ENCODE measurements at regions not wholly inside any gene's neighbourhood (a gene's known extent, or its start where the extent isn't known, plus 50 kb on each side); places are given as distances from the start of the nearest gene placed in this dataset.

DNA sequence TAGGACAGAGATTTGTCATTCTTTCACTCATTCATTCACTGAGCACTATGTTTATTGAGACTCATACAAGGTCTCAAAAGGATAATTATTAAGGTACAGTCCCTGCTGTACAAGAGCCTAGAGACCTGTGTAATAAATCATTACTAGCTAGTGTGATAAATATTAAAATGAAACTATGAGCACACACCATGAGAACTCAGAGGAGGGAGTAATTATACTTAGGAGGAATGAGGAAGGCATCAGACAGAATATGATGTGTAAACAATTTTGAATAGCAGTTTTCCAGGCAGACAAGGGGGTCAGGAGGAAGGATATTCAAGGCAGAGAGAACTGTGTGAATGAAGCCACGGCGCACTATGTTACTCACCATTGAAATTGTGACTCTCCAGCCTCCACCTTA is 300.8 kb upstream of the ISX start:
- POLR2A ChIA-PET: no interaction called here
- Histone ChIP-seq H3K4me2 (no peak overlapping the region), H3K4me3 (no peak overlapping the region), H3K9me3 (no peaks in the 10 kb centered on the region), H3K4me1 (no peaks in the 10 kb centered on the region), H3K27ac (no peak overlapping the region)
- ATAC-seq (no peak), DNase-seq (ENCODE audit: low read depth in 1 of 2, low spot score in 1 of 2) (no peak), FAIRE-seq (no peak)
- CTCF ChIA-PET: no interaction called here
- TF ChIP-seq HOXB13 (CRISPR knock-in tag; IDR thresholded peaks at IDR 0.05; ENCODE audit: low read depth) (no peak), ATOH8 (CRISPR knock-in tag; IDR thresholded peaks at IDR 0.05; ENCODE audit: low read depth) (no peak), EHMT2 (IDR thresholded peaks at IDR 0.05; ENCODE audit: low read depth) (no peak), CEBPB (IDR thresholded peaks at IDR 0.05) (no peak), TP53 (CRISPR knock-in tag; IDR thresholded peaks at IDR 0.05) (no peak), EHF (CRISPR knock-in tag; IDR thresholded peaks at IDR 0.05) (no peak), RCOR1 (IDR thresholded peaks at IDR 0.05; ENCODE audit: low read depth, low read length) (no peak), CBX2 (IDR thresholded peaks at IDR 0.05; ENCODE audit: borderline replicate concordance, low read depth) (no peak), HEYL (CRISPR knock-in tag; IDR thresholded peaks at IDR 0.05) (no peak), EP300 (IDR thresholded peaks at IDR 0.05) (no peak), ZNF302 (CRISPR knock-in tag; IDR thresholded peaks at IDR 0.05) (no peak)
- TF ChIP-seq, protein P1, sequence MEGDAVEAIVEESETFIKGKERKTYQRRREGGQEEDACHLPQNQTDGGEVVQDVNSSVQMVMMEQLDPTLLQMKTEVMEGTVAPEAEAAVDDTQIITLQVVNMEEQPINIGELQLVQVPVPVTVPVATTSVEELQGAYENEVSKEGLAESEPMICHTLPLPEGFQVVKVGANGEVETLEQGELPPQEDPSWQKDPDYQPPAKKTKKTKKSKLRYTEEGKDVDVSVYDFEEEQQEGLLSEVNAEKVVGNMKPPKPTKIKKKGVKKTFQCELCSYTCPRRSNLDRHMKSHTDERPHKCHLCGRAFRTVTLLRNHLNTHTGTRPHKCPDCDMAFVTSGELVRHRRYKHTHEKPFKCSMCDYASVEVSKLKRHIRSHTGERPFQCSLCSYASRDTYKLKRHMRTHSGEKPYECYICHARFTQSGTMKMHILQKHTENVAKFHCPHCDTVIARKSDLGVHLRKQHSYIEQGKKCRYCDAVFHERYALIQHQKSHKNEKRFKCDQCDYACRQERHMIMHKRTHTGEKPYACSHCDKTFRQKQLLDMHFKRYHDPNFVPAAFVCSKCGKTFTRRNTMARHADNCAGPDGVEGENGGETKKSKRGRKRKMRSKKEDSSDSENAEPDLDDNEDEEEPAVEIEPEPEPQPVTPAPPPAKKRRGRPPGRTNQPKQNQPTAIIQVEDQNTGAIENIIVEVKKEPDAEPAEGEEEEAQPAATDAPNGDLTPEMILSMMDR (IDR thresholded peaks at IDR 0.05): no peak
- TF ChIP-seq, protein P2, sequence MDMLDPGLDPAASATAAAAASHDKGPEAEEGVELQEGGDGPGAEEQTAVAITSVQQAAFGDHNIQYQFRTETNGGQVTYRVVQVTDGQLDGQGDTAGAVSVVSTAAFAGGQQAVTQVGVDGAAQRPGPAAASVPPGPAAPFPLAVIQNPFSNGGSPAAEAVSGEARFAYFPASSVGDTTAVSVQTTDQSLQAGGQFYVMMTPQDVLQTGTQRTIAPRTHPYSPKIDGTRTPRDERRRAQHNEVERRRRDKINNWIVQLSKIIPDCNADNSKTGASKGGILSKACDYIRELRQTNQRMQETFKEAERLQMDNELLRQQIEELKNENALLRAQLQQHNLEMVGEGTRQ (IDR thresholded peaks at IDR 0.05): no peak
- TF ChIP-seq, protein P3, sequence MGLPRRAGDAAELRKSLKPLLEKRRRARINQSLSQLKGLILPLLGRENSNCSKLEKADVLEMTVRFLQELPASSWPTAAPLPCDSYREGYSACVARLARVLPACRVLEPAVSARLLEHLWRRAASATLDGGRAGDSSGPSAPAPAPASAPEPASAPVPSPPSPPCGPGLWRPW (IDR thresholded peaks at IDR 0.05): no peak
- 0% methylated on average over 2 of the region's 2 CpGs for WGBS (ENCODE audit: missing lambda C conversion rate)

- FAIRE-seq (no peak), DNase-seq (ENCODE audit: low read depth in 1 of 2, low spot score in 1 of 2) (no peak), ATAC-seq (no peak)
- no peaks in the 10 kb centered on the region for H3K4me1 ChIP-seq
- POLR2A ChIA-PET: no interaction called here
- TF ChIP-seq KDM1A (IDR thresholded peaks at IDR 0.05; ENCODE audit: low read depth): no peak
- no peak for TF ChIP-seq HDAC2 (IDR thresholded peaks at IDR 0.05)
- TF ChIP-seq TFCP2L1 (CRISPR knock-in tag; IDR thresholded peaks at IDR 0.05): no peak
- no peak for TF ChIP-seq POLR2A (IDR thresholded peaks at IDR 0.05; ENCODE audit: low read length)
- TF ChIP-seq NR3C1 (IDR thresholded peaks at IDR 0.05): no peak
- TF ChIP-seq ZFP36 (IDR thresholded peaks at IDR 0.05; ENCODE audit: borderline replicate concordance, partially characterized antibody): no peak
- TF ChIP-seq EP300 (IDR thresholded peaks at IDR 0.05): no peak
- no peak for TF ChIP-seq CHD4 (IDR thresholded peaks at IDR 0.05; ENCODE audit: borderline replicate concordance)
- no peak for TF ChIP-seq JUNB (IDR thresholded peaks at IDR 0.05)
- TF ChIP-seq NFE2L2 (conservative IDR thresholded peaks at IDR 0.05; ENCODE audit: low read length): no peak
- TF ChIP-seq GATA3 (IDR thresholded peaks at IDR 0.05; ENCODE audit: borderline replicate concordance): no peak
- TF ChIP-seq ATOH8 (CRISPR knock-in tag; IDR thresholded peaks at IDR 0.05; ENCODE audit: low read depth): no peak
- no peak for TF ChIP-seq POLR2AphosphoS2 (conservative IDR thresholded peaks at IDR 0.05; ENCODE audit: low read length)
- no peak for TF ChIP-seq NPAS2 (CRISPR knock-in tag; IDR thresholded peaks at IDR 0.05; ENCODE audit: borderline replicate concordance)
- TF ChIP-seq EHMT2 (IDR thresholded peaks at IDR 0.05; ENCODE audit: low read depth): no peak
- TF ChIP-seq FOXS1 (CRISPR knock-in tag; IDR thresholded peaks at IDR 0.05): no peak
- no peak for TF ChIP-seq MAFK (IDR thresholded peaks at IDR 0.05; ENCODE audit: partially characterized antibody)
- no peak for TF ChIP-seq TP53 (CRISPR knock-in tag; IDR thresholded peaks at IDR 0.05)
- TF ChIP-seq KDM5A (IDR thresholded peaks at IDR 0.05): no peak
- no peak overlapping the region for H3K27ac ChIP-seq
- H3K4me2 ChIP-seq: no peak overlapping the region
- no peak overlapping the region for H3K4me3 ChIP-seq
- CTCF ChIA-PET: no interaction called here
- 1% methylated on average over 3 of the region's 3 CpGs for WGBS (ENCODE audit: missing lambda C conversion rate)
- H3K9me3 ChIP-seq: no peaks in the 10 kb centered on the region
These were observed 296.6 kb upstream of the ISX start for GRCh38 chr22:34769361-34769760.
